Transverse colon (tissue), 3 donors: ENCODE measurements at regions not wholly inside any gene's neighbourhood (a gene's known extent, or its start where the extent isn't known, plus 50 kb on each side); places are given as distances from the start of the nearest gene placed in this dataset.

Experiments used
- CTCF ChIP-seq, 5 experiments: fragments of 200-600 bp in 3 of 5; fragments of 450-650 bp in 2 of 5; sonication (generic) in 3 of 5; IDR thresholded peaks; 1 replicate in 2 of 5; 2 replicates in 3 of 5; pipeline ENCODE4 v1.5.1; 2016 to 2017; ENCODE audit warnings: antibody characterized with exemption in 5 of 5, inconsistent platforms in 3 of 5, mild to moderate bottlenecking in 2 of 5, moderate library complexity in 1 of 5
- EP300 ChIP-seq: sonication (generic); formaldehyde crosslinking; IDR thresholded peaks from one replicate; pipeline ENCODE4 v1.6.1; 2017; ENCODE audit warnings: antibody characterized with exemption, low read depth

- TF ChIP-seq CTCF (IDR thresholded peaks at IDR 0.05) (no peak), EP300 (no peak)
Measured at GRCh38 chr11:127119356-127119755, 118.8 kb upstream of the KIRREL3 start.
